Occipital lobe (tissue), 1 donor: ENCODE measurements at regions not wholly inside any gene's neighbourhood (a gene's known extent, or its start where the extent isn't known, plus 50 kb on each side); places are given as distances from the start of the nearest gene placed in this dataset.

Source experiments
- DNase-seq: peaks from one replicate; lab custom pipeline; 2025; lab: John Stamatoyannopoulos, UW

- no peak for DNase-seq
Measured at GRCh38 chr4:4602468-4602867, 60.6 kb upstream of the STX18 start.

GRCh38 chr4:4601803-4602369 lies 60.0 kb upstream of the STX18 start:
- no peak for DNase-seq

- no peak for DNase-seq
Measured at GRCh38 chr4:4599481-4600275, 57.8 kb upstream of the STX18 start.

GRCh38 chr4:4598851-4599411 lies 57.1 kb upstream of the STX18 start:
- DNase-seq = no peak

GRCh38 chr4:4596720-4597119 lies 54.9 kb upstream of the STX18 start:
- no peak for DNase-seq

- no peak for DNase-seq
Measured at GRCh38 chr4:4595252-4595651, 53.4 kb upstream of the STX18 start.

- no peak for DNase-seq
Measured at GRCh38 chr4:4594285-4594920, 52.6 kb upstream of the STX18 start.

- no peak for DNase-seq
Measured at GRCh38 chr4:4593596-4594284, 51.9 kb upstream of the STX18 start.

GRCh38 chr4:4592414-4592813 lies 50.6 kb upstream of the STX18 start:
- no peak for DNase-seq
